Tongue (tissue), 1 donor: ENCODE measurements at regions not wholly inside any gene's neighbourhood (a gene's known extent, or its start where the extent isn't known, plus 50 kb on each side); places are given as distances from the start of the nearest gene placed in this dataset.

Experiments used
- DNase-seq: peaks from one replicate; pipeline ENCODE4 v3.0.0-alpha.2; 2015

- no peak for DNase-seq
These were observed 67.5 kb downstream of the PRR32 start for GRCh38 chrX:126886997-126887396.

DNA sequence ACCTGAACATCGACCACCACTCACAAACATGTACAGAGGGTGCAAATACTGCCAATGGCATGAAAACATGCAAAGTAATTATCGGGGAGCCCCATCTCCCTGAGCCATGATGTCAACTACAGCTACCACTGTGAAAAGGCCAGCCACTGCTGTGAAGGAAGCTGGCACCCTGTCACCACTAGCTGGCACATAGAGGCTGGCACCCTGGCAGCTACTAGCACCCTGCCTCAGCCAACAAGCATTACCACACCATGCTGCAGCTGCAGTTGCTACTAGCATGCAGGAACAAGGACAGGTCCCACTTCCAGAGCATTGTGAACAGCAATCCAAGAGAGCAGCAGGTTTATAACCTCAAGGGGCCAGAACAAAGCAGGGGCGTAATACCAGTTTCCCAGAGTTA, 81.4 kb downstream of the PRR32 start:
- no peak for DNase-seq

DNA sequence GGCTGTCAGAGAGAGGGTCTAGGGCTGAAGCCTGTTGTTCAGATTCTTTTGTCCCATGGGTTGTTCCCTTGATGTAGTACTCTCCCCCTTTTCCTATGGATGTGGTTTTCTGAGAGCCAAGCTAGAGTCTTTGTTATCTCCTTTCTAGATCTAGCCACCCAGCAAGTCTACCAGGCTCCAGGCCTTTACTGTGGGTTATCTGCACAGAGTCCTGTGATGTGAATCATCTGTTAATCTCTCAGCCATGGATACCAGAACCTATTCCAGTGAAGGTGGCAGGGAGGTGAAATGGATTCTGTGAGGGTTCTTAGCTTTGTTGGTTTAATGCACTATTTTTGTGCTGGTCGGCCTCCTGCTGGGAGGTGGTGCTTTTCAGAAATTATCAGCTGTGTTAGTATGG, 109.5 kb downstream of the PRR32 start:
- DNase-seq = no peak

GRCh38 chrX:126967225-126967624, 147.7 kb downstream of the PRR32 start:
- no peak for DNase-seq

GRCh38 chrX:126982158-126982557, 162.6 kb downstream of the PRR32 start:
- no peak for DNase-seq

GRCh38 chrX:126985027-126985426, 165.5 kb downstream of the PRR32 start:
- no peak for DNase-seq

GRCh38 chrX:126985981-126986380, 166.5 kb downstream of the PRR32 start:
- DNase-seq = peak; percentile 0

DNA sequence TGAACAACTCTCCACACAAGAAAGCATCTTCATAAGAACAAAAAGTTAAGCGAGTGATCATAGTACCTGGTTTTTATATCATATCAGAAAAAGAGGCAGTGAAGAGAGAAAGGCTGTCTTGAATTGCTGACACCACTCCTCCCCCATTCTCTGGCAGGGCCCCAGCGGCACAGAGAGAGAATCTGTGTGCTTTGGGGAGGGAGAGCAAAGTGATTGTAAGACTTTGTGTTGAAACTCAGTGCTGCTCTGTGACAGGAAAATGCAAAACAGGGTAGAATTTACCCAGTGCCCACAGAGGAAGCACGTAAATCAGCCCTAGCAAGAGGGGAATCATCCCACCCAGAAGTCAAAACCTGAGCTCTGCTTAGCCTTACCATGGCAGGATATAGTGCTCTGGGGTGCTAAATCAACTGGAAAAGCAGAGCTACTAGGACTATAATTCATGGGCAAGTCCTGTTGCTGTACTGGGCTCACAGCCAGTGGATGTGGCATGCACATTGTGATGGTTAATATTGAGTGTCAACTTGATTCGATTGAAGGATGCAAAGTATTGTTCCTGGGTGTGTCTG, 174.6 kb downstream of the PRR32 start:
- no peak for DNase-seq

GRCh38 chrX:127011629-127012028, 192.1 kb downstream of the PRR32 start:
- no peak for DNase-seq

DNA sequence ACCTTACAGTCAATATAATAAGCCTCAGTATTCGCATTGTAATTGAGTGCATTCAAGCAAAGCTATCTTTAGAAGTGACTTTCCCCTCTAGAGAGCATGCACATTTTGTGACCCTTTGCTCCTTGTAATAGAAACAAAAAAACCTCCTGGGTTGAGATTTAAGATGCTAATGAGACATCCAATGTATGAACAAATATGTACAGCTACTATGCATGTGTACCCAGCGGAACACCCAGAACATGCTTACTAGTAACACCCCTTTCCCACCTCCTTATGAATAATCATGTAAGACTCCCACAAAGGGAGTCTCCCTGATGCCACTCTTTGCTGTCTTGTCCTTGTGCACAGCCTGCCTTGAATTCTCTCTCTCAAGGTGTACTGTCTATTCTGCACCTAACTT, 205.5 kb downstream of the PRR32 start:
- no peak for DNase-seq

DNA sequence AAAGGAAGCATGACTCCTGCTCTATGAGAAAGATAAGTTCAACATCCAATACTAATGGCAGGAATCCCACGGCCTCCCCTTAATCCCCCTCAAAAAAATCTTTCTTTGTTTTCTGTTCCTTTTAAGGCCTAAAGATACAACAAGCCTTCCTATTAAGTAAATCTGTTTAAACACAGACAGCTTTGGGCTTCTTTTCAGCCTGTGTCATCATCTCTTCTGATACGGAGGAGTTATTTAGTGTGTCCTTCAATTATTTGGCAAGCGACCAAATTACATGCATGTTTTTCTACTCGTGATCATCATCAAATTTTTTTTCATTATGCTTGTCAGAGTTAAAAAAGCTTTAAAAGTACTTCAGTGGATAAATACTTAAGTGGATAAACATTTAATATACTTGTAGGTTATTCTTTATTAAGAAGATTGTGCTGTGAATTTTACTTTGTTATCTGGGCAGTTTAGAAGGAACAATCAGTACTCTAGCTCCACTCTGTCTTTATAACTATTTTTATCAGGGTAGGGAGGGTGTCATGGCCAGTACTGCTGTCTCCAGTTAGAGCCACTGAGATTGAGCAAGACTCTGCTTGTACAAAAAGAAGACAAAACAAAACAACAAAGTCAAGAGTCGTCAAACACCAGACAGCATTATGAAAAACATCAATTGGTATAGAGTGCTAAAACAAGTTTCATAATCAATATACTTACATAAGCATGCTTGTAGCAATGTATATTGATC, 210.7 kb downstream of the PRR32 start:
- DNase-seq = peak; percentile 25

- no peak for DNase-seq
These were observed 217.6 kb downstream of the PRR32 start for GRCh38 chrX:127037159-127037558.

DNA sequence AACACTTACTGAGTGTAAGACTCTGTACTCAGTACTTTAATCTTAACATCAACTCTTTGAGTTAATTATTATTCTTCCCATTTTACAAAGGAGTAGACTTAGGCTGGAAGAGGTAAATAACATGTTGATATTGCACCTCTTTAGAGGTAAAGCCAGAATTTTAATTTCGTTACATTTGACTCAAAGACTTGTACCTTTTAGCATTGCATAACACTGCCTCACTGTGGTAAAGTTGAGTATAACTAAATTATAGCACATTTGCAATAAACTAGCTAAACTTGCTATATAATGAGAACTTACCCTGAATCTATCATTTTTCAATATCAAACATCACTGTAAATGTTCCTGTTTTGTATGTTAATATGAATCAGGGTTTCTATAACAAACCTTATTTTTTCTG, 218.5 kb downstream of the PRR32 start:
- DNase-seq = peak; percentile 38

DNA sequence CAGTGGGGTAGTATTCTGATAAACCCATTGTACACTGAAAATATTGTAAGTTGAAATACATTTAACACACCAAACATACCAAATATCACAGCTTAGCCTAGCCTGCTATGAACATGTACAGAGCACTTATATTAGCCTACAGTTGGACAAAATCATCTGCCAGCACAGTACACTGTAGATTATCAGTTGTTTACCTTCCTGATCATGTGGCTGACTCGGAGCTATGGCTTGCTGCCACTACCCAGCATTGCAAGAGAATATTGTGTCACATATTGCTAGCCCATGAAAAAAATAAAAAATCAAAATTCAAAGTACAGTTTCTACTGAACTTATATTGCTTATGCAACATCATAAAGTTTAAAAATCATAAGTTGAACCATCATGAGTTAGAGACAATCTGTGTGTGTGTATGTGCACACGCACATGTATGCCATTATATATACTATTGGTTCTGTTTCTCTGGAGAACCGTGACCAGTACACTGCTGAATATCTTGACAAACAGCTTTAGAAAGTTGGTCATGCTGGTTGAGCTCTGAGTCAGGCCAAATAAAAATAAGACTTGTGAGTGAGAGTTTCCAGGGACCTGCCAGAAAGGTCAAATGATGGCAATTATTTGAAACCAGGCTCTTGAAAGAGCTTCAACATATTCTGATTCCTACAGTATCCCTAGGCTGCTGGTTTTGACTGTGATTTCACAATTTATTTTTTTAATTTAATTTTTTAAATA, 238.5 kb downstream of the PRR32 start:
- DNase-seq = no peak

GRCh38 chrX:127085939-127086338, 266.4 kb downstream of the PRR32 start:
- no peak for DNase-seq

- no peak for DNase-seq
These were observed 293.2 kb downstream of the PRR32 start for GRCh38 chrX:127112726-127113125.

DNA sequence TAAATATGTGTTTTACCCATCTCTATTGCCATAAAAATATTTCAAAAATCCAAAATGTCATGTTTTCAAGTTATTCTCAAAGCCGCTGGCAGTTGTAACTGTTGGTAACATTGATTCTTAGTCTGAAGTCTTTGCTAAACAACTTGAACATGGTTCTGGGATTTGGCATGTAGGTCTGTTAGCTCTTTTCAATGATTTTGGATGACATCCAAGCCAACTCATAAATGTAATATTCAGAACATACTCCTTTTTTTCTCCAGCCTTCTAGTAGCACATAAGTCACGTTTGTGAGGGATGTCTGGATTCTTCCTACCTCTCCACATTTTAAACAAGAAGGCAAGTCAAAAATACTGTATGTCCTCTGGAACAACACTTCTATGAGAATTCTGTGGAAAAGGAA, 305.3 kb downstream of the PRR32 start:
- peak; percentile 11 for DNase-seq

- DNase-seq = no peak
These were observed 308.8 kb downstream of the PRR32 start for GRCh38 chrX:127128282-127128681.

DNA sequence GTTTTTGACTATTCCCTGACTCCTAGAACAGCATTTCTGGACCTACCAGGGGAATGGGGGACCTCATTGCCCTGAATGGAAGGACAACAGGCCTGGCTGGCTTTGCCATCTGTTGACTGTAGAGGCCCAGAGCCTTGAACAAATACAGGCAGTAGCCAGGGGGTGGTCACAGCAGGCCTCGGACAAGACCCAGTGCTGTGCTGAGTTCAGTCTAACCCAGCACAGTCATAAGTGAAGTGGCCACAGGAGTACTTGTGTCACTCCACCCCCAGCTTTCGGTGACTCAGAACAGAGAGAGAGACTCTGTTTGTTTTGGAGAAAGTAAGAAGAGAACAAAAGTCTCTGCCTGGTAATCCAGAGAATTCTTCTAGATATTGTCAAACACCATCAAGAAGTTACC, 310.0 kb downstream of the PRR32 start:
- DNase-seq = no peak

DNA sequence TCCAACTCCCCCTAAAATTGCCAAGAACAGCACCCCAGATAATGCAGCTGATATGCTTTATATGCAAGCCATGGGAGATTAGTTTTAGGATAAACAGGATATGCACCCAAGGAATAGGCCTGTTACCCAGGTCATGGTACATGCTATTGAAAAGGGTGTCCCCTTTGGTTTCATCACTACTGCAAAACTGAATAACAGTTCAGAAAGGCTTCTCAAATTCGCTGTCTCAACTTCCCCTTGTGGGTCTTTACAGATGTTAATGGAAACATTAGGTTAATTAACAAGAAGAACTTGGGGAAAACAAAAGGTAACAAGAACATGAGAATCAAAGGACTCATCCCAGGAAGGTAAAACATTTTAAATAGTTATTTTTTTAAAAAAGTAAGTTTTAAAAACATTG, 318.7 kb downstream of the PRR32 start:
- DNase-seq = no peak

DNA sequence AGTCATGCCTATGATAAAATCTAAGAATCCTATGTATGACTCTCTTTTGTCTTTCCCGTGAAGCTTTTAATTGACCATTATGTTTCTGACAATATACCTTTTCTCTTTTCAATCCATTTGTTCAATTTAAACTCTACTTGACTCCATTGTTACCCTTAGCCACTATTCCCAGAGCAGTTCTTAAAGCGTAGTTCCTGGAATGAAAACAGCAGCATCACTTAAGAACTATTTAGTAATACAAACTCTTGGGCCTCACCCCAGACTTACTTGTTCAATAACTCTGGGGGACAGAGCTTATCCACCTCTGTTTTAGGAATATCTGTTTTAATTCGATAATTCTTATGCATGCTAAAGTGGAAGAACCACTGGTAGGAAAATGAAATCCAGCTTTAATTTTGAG, 358.4 kb downstream of the PRR32 start:
- no peak for DNase-seq

GRCh38 chrX:127187095-127187494, 367.6 kb downstream of the PRR32 start:
- no peak for DNase-seq

- no peak for DNase-seq
These were observed 370.9 kb downstream of the PRR32 start for GRCh38 chrX:127190381-127190780.

GRCh38 chrX:127207326-127207725, 387.8 kb downstream of the PRR32 start:
- no peak for DNase-seq
